CD4-positive, alpha-beta T cell treated with Interleukin-6 for 4 hours (primary cell): ENCODE measurements at regions not wholly inside any gene's neighbourhood (a gene's known extent, or its start where the extent isn't known, plus 50 kb on each side); places are given as distances from the start of the nearest gene placed in this dataset.

Source experiments
- DNase-seq: peaks from one replicate; pipeline ENCODE4 v3.0.0-alpha.2; 2020; ENCODE audit warnings: mixed read lengths

- no peak for DNase-seq
Measured at GRCh38 chr2:189268763-189269162, 89.2 kb upstream of the COL5A2 start.

GRCh38 chr2:189273734-189274133, 94.2 kb upstream of the COL5A2 start:
- DNase-seq, result no peak

- DNase-seq, result no peak
Measured at GRCh38 chr2:189274361-189274760, 94.8 kb upstream of the COL5A2 start.

- DNase-seq, result no peak
Measured at GRCh38 chr2:189276277-189276676, 96.7 kb upstream of the COL5A2 start.

GRCh38 chr2:189281201-189281600, 101.6 kb upstream of the COL5A2 start:
- no peak for DNase-seq

GRCh38 chr2:189285349-189285748, 105.8 kb upstream of the COL5A2 start:
- no peak for DNase-seq

GRCh38 chr2:189285962-189286645, 106.5 kb upstream of the COL5A2 start:
- no peak for DNase-seq

- DNase-seq, result no peak
Measured at GRCh38 chr2:189287363-189287762, 107.8 kb upstream of the COL5A2 start.

GRCh38 chr2:189287982-189288521, 108.5 kb upstream of the COL5A2 start:
- DNase-seq, result no peak

- no peak for DNase-seq
Measured at GRCh38 chr2:189291460-189291859, 111.9 kb upstream of the COL5A2 start.

- DNase-seq, result no peak
Measured at GRCh38 chr2:189293164-189293563, 113.6 kb upstream of the COL5A2 start.

GRCh38 chr2:189297446-189297845, 117.9 kb upstream of the COL5A2 start:
- DNase-seq, result no peak

GRCh38 chr2:189298038-189298437, 118.5 kb upstream of the COL5A2 start:
- DNase-seq, result no peak

- no peak for DNase-seq
Measured at GRCh38 chr2:189298481-189298880, 118.9 kb upstream of the COL5A2 start.

GRCh38 chr2:189299974-189300373, 120.4 kb upstream of the COL5A2 start:
- DNase-seq, result no peak

- DNase-seq, result peak; percentile 53
Measured at GRCh38 chr2:189300916-189301315, 121.4 kb upstream of the COL5A2 start.

- DNase-seq, result no peak
Measured at GRCh38 chr2:189302274-189302948, 122.8 kb upstream of the COL5A2 start.

- peak; percentile 73 for DNase-seq
Measured at GRCh38 chr2:189304360-189304759, 124.8 kb upstream of the COL5A2 start.

- no peak for DNase-seq
Measured at GRCh38 chr2:189305291-189305943, 125.9 kb upstream of the COL5A2 start.

GRCh38 chr2:189306525-189306924, 127.0 kb upstream of the COL5A2 start:
- DNase-seq, result no peak

- no peak for DNase-seq
Measured at GRCh38 chr2:189308056-189308790, 128.7 kb upstream of the COL5A2 start.

GRCh38 chr2:189309331-189309730, 129.8 kb upstream of the COL5A2 start:
- no peak for DNase-seq

- DNase-seq, result no peak
Measured at GRCh38 chr2:189312211-189312610, 129.1 kb upstream of the WDR75 start.
